Uterus (tissue), 3 donors: ENCODE measurements at regions not wholly inside any gene's neighbourhood (a gene's known extent, or its start where the extent isn't known, plus 50 kb on each side); places are given as distances from the start of the nearest gene placed in this dataset.

Source experiments
- DNase-seq, 2 donors: peaks; one replicate each; pipeline ENCODE4 v3.0.0-alpha.2; 2019 to 2020
- H3K27ac ChIP-seq, 2 donors: fragments of 200-600 bp; sonication (generic); 1 replicate in 1 of 2; 2 replicates in 1 of 2; pipeline ENCODE4 v1.5.1; 2016 to 2018
- H3K27me3 ChIP-seq, 2 donors: fragments of 200-600 bp; sonication (generic); one replicate each; pipeline ENCODE4 v1.5.1; 2018 to 2019; ENCODE audit warnings: control low read depth in 1 of 2
- H3K36me3 ChIP-seq, 2 donors: fragments of 200-600 bp; sonication (generic); one replicate each; pipeline ENCODE4 v1.5.1; 2019; ENCODE audit warnings: control low read depth in 1 of 2
- H3K4me1 ChIP-seq, 2 donors: fragments of 200-600 bp; sonication (generic); one replicate each; pipeline ENCODE4 v1.5.1; 2018 to 2019; ENCODE audit warnings: control low read depth in 1 of 2
- H3K4me3 ChIP-seq, 2 donors: fragments of 200-600 bp; sonication (generic); 1 replicate in 1 of 2; 2 replicates in 1 of 2; pipeline ENCODE4 v1.5.1; 2018 to 2019; ENCODE audit warnings: mild to moderate bottlenecking in 1 of 2
- H3K9me3 ChIP-seq, 2 donors: fragments of 200-600 bp; sonication (generic); one replicate each; pipeline ENCODE4 v1.5.1; 2019; ENCODE audit warnings: control low read depth in 1 of 2
- POLR2A ChIP-seq, 2 donors: fragments of 450-650 bp; IDR thresholded peaks; one replicate each; pipeline ENCODE4 v1.6.1; 2016; ENCODE audit warnings: antibody characterized with exemption in 2 of 2, mild to moderate bottlenecking in 1 of 2, moderate library complexity in 1 of 2
- intact Hi-C: fragments of 100-400 bp; cut with DNase I; formaldehyde crosslinking; loops from one replicate; pipeline ENCODE4 v1.15.1; 2023; ENCODE audit warnings: low total_unique reads
- TF ChIP-seq, protein P1 (sequence below), 4 experiments: fragments of 200-600 bp in 2 of 4; fragments of 450-650 bp in 2 of 4; sonication (generic) in 2 of 4; IDR thresholded peaks; one replicate each; pipeline ENCODE4 v1.5.1; 2016 to 2019; ENCODE audit warnings: antibody characterized with exemption in 4 of 4, mild to moderate bottlenecking in 2 of 4, moderate library complexity in 1 of 4
- donor health status: DM: yes; HTN: yes; CAD: no.

DNA sequence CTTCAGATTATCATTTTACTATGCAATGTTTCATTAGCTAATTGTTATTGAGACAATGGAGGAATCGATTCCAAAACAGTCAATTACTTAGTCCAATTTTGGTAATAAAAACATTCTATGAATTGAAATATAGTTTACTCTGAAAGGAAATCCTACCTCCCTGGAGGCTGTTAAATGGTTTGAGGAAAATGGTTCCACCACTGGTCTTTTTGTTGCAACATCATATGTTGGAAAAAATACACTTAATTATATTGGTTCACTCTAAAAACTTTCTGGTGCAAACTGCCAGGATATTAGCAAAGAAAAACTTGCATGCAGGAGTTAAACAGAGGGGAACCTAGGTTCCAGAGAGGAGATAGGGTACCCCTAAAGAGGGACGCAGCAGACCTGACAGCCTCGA is 267.3 kb upstream of the LYZL1 start:
- H3K9me3 ChIP-seq = no peaks in the 10 kb centered on the region
- no peaks in the 10 kb centered on the region for H3K36me3 ChIP-seq
- no peak overlapping the region for H3K27ac ChIP-seq
- no peak for DNase-seq
- H3K4me1 ChIP-seq = no peaks in the 10 kb centered on the region
- H3K27me3 ChIP-seq = no peaks in the 10 kb centered on the region
- intact Hi-C loops = no loop called here
- TF ChIP-seq POLR2A (IDR thresholded peaks at IDR 0.05) = no peak
- TF ChIP-seq, protein P1, sequence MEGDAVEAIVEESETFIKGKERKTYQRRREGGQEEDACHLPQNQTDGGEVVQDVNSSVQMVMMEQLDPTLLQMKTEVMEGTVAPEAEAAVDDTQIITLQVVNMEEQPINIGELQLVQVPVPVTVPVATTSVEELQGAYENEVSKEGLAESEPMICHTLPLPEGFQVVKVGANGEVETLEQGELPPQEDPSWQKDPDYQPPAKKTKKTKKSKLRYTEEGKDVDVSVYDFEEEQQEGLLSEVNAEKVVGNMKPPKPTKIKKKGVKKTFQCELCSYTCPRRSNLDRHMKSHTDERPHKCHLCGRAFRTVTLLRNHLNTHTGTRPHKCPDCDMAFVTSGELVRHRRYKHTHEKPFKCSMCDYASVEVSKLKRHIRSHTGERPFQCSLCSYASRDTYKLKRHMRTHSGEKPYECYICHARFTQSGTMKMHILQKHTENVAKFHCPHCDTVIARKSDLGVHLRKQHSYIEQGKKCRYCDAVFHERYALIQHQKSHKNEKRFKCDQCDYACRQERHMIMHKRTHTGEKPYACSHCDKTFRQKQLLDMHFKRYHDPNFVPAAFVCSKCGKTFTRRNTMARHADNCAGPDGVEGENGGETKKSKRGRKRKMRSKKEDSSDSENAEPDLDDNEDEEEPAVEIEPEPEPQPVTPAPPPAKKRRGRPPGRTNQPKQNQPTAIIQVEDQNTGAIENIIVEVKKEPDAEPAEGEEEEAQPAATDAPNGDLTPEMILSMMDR (IDR thresholded peaks at IDR 0.05) = no peak
- no peak overlapping the region for H3K4me3 ChIP-seq

DNA sequence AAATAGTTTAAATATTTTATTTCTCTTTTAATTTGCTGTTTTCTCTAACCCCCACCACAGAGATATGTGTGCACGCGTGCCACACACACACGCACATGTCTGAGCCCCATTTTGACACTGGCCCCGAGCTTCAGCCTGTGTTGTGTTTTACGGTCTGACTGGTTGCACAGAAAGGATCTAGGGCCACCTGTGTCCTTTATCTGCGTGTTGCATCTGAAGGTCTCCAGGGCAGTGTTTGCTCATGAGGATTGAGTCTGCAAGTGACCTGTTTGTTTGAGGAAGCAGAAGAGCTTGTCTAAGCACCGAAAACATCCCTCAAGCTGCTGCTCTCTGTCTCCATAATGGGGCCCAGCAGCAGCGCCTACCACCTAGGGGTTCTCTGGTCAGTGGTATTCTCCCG is 266.4 kb upstream of the LYZL1 start:
- Histone ChIP-seq H3K4me1 (no peaks in the 10 kb centered on the region), H3K36me3 (no peaks in the 10 kb centered on the region), H3K9me3 (no peaks in the 10 kb centered on the region), H3K27ac (no peak overlapping the region), H3K27me3 (no peaks in the 10 kb centered on the region), H3K4me3 (no peak overlapping the region)
- TF ChIP-seq POLR2A (IDR thresholded peaks at IDR 0.05) = no peak
- TF ChIP-seq, protein P1 (IDR thresholded peaks at IDR 0.05) = no peak
- DNase-seq = no peak
- intact Hi-C loops = no loop called here

GRCh38 chr10:29023678-29024077 is 265.2 kb upstream of the LYZL1 start:
- TF ChIP-seq, protein P1 (IDR thresholded peaks at IDR 0.05) = no peak
- TF ChIP-seq POLR2A (IDR thresholded peaks at IDR 0.05) = no peak
- H3K4me1 ChIP-seq = no peaks in the 10 kb centered on the region
- H3K4me3 ChIP-seq = no peak overlapping the region
- intact Hi-C loops = no loop called here
- H3K27me3 ChIP-seq = no peaks in the 10 kb centered on the region
- no peak overlapping the region for H3K27ac ChIP-seq
- no peak for DNase-seq
- no peaks in the 10 kb centered on the region for H3K9me3 ChIP-seq
- no peaks in the 10 kb centered on the region for H3K36me3 ChIP-seq

- DNase-seq = no peak
- Histone ChIP-seq H3K9me3 (no peaks in the 10 kb centered on the region), H3K4me3 (no peak overlapping the region), H3K27ac (no peak overlapping the region), H3K4me1 (no peaks in the 10 kb centered on the region), H3K27me3 (no peaks in the 10 kb centered on the region), H3K36me3 (no peaks in the 10 kb centered on the region)
- intact Hi-C loops = no loop called here
- TF ChIP-seq POLR2A (IDR thresholded peaks at IDR 0.05) = no peak
- TF ChIP-seq, protein P1 (IDR thresholded peaks at IDR 0.05) = no peak
Measured at GRCh38 chr10:29026065-29026797, 262.6 kb upstream of the LYZL1 start.

DNA sequence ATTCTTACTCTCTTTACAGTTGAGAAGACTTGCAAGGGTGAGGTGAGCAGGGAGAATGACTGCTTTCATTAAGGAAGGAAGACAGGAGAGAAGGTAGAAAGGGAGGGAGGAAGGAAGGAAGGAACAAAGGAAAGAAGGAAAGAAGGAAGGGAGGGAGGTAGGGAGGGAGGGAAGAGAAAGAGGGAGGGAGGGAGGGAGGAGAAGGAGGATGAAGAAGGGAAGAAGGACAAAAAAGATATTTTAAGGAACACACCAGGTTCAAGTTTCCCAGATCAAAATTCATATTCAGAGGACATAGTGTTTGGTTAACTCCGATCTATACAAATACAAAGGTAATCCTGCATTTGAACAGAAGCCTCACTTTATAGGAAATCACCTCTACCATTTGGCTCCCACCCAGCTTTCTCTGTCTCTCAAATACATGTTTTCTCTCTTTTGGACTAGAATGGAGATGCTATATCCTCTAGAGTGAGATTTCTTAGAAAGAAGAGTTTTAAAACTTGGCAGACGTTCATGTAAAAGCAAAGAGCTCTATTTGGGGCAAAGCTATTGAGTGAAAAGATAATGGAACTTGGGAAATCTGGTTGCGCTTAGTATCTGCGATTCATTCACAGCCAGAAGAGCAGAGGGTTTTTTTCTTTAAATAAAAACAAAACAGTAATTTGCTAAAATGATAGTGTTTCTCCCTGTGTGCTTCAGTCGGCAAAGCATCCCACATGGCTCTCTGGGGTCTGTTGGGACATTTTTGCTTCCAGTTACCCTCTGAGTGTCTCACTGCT is 261.9 kb upstream of the LYZL1 start:
- Histone ChIP-seq H3K9me3 (no peaks in the 10 kb centered on the region), H3K27me3 (no peaks in the 10 kb centered on the region), H3K4me1 (no peaks in the 10 kb centered on the region), H3K27ac (no peak overlapping the region), H3K4me3 (no peak overlapping the region), H3K36me3 (no peaks in the 10 kb centered on the region)
- TF ChIP-seq, protein P1 (IDR thresholded peaks at IDR 0.05) = no peak
- no peak for TF ChIP-seq POLR2A (IDR thresholded peaks at IDR 0.05)
- intact Hi-C loops = no loop called here
- DNase-seq = no peak
